OCI-LY1 (cell line): ENCODE measurements at regions not wholly inside any gene's neighbourhood (a gene's known extent, or its start where the extent isn't known, plus 50 kb on each side); places are given as distances from the start of the nearest gene placed in this dataset.

Experiments
- H2AFZ ChIP-seq: fragments of 200-600 bp; sonication (generic), shearing (Covaris generic); 2 replicates; pipeline ENCODE4 v1.6.0; 2014; ENCODE audit warnings: antibody characterized with exemption, mild to moderate bottlenecking, low read length
- H3F3A ChIP-seq: fragments of 200-600 bp; sonication (generic), shearing (Covaris generic); 2 replicates; pipeline ENCODE4 v1.6.0; 2014; ENCODE audit warnings: mild to moderate bottlenecking, antibody characterized with exemption, low read length, moderate library complexity; ENCODE audit not compliant: insufficient read depth
- H3K27ac ChIP-seq: fragments of 200-600 bp; sonication (generic); 2 replicates; pipeline ENCODE4 v1.5.1; 2014; ENCODE audit warnings: low read length, mixed run types, mild to moderate bottlenecking, low read depth; ENCODE audit not compliant: poor library complexity, severe bottlenecking
- H3K27me3 ChIP-seq: fragments of 200-600 bp; sonication (generic); 2 replicates; pipeline ENCODE4 v1.6.0; 2014; ENCODE audit warnings: antibody characterized with exemption, mild to moderate bottlenecking, low read length, moderate library complexity; ENCODE audit not compliant: insufficient read depth
- H3K36me3 ChIP-seq: fragments of 200-600 bp; sonication (generic); 2 replicates; pipeline ENCODE4 v1.6.1; 2014; ENCODE audit warnings: mild to moderate bottlenecking, antibody characterized with exemption, low read length, moderate library complexity, mixed read lengths; ENCODE audit not compliant: insufficient read depth
- H3K4me1 ChIP-seq: fragments of 200-600 bp; sonication (generic); 2 replicates; pipeline ENCODE4 v1.5.1; 2014; ENCODE audit warnings: mild to moderate bottlenecking, low read length, moderate library complexity; ENCODE audit not compliant: insufficient read depth, severe bottlenecking
- H3K4me2 ChIP-seq: fragments of 200-600 bp; sonication (generic), shearing (Covaris generic); 2 replicates; pipeline ENCODE4 v1.6.1; 2014; ENCODE audit warnings: low read length
- H3K4me3 ChIP-seq: fragments of 200-600 bp; sonication (generic); 2 replicates; pipeline ENCODE4 v1.5.1; 2014; ENCODE audit warnings: low read length, low read depth, mild to moderate bottlenecking, mixed read lengths; ENCODE audit not compliant: poor library complexity, severe bottlenecking
- H3K79me2 ChIP-seq: fragments of 200-600 bp; shearing (Covaris generic); 2 replicates; pipeline ENCODE4 v1.6.1; 2016; ENCODE audit warnings: mixed run types, low read length, mixed read lengths; ENCODE audit not compliant: insufficient read depth
- H3K9ac ChIP-seq: fragments of 200-600 bp; sonication (generic), shearing (Covaris generic); 2 replicates; pipeline ENCODE4 v1.6.1; 2014; ENCODE audit warnings: mild to moderate bottlenecking, low read length, mixed read lengths
- H3K9me2 ChIP-seq: fragments of 200-600 bp; sonication (generic), shearing (Covaris generic); 2 replicates; pipeline ENCODE4 v1.6.1; 2014; ENCODE audit warnings: low read depth, mild to moderate bottlenecking, low read length, mixed read lengths
- H3K9me3 ChIP-seq: fragments of 200-600 bp; shearing (Covaris generic); 2 replicates; pipeline ENCODE4 v1.6.1; 2014; ENCODE audit warnings: low read length, mixed read lengths
- H4K20me1 ChIP-seq: fragments of 200-600 bp; sonication (generic), shearing (Covaris generic); 2 replicates; pipeline ENCODE4 v1.6.0; 2016; ENCODE audit warnings: mild to moderate bottlenecking, low read length; ENCODE audit not compliant: insufficient read depth
- EZH2 ChIP-seq: fragments of 200-600 bp; sonication (generic), shearing (Covaris generic); IDR thresholded peaks from 2 replicates; pipeline ENCODE4 v1.8.0; 2017; ENCODE audit warnings: borderline replicate concordance, mixed run types, mild to moderate bottlenecking, antibody characterized with exemption, low read length, moderate library complexity, mixed read lengths
- TF ChIP-seq, protein P1 (sequence below): fragments of 200-600 bp; sonication (generic), shearing (Covaris generic); IDR thresholded peaks from 2 replicates; pipeline ENCODE4 v1.5.1; 2017; ENCODE audit warnings: mild to moderate bottlenecking, antibody characterized with exemption, low read length, moderate library complexity, mixed read lengths

DNA sequence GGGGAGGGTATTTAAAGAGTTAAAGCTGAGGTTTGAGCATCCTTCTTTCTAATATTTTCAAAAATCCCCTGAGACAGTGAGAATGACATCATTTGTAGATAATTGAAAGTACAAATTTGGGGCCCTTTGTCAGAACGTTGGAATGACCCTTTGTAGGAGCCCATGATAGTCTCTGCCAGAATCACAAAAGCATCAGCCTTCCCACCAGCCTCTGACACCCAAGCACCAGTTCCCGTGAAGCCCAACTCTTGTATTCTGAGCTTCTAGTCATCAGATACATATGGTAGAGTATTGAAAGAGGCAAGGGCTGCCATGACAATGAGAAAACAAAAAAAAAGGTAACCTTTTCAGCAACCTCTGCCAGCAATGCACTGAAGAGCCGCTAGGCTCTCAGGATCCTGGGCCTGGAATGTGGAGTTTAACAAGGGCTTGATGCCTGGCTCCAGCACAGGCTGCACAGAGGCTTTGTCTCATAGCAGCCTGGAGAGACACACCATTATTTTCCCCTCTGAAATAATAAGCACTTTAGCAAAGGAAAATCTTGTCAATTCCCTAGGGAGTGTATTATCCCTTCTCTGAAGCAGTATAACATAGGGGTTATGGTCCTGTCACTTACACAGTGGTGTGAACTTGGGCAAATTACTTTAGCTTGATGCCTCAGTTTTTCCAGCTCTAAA lies 114.4 kb downstream of the ZNF608 start:
- no peaks in the 10 kb centered on the region for H3K9me2 ChIP-seq
- no peaks in the 10 kb centered on the region for H3K79me2 ChIP-seq
- TF ChIP-seq, protein P1, sequence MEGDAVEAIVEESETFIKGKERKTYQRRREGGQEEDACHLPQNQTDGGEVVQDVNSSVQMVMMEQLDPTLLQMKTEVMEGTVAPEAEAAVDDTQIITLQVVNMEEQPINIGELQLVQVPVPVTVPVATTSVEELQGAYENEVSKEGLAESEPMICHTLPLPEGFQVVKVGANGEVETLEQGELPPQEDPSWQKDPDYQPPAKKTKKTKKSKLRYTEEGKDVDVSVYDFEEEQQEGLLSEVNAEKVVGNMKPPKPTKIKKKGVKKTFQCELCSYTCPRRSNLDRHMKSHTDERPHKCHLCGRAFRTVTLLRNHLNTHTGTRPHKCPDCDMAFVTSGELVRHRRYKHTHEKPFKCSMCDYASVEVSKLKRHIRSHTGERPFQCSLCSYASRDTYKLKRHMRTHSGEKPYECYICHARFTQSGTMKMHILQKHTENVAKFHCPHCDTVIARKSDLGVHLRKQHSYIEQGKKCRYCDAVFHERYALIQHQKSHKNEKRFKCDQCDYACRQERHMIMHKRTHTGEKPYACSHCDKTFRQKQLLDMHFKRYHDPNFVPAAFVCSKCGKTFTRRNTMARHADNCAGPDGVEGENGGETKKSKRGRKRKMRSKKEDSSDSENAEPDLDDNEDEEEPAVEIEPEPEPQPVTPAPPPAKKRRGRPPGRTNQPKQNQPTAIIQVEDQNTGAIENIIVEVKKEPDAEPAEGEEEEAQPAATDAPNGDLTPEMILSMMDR = no peak
- TF ChIP-seq EZH2 = no peak
- no peak overlapping the region for H2AFZ ChIP-seq
- peaks cover 26% of the 10 kb centered on the region for H3K4me1 ChIP-seq
- H3K27ac ChIP-seq = no peak overlapping the region
- H3F3A ChIP-seq = no peaks in the 10 kb centered on the region
- no peak overlapping the region for H3K4me2 ChIP-seq
- no peaks in the 10 kb centered on the region for H4K20me1 ChIP-seq
- H3K4me3 ChIP-seq = no peak overlapping the region
- H3K9me3 ChIP-seq = no peaks in the 10 kb centered on the region
- no peaks in the 10 kb centered on the region for H3K27me3 ChIP-seq
- no peak overlapping the region for H3K9ac ChIP-seq
- peaks cover 42% of the 10 kb centered on the region for H3K36me3 ChIP-seq

DNA sequence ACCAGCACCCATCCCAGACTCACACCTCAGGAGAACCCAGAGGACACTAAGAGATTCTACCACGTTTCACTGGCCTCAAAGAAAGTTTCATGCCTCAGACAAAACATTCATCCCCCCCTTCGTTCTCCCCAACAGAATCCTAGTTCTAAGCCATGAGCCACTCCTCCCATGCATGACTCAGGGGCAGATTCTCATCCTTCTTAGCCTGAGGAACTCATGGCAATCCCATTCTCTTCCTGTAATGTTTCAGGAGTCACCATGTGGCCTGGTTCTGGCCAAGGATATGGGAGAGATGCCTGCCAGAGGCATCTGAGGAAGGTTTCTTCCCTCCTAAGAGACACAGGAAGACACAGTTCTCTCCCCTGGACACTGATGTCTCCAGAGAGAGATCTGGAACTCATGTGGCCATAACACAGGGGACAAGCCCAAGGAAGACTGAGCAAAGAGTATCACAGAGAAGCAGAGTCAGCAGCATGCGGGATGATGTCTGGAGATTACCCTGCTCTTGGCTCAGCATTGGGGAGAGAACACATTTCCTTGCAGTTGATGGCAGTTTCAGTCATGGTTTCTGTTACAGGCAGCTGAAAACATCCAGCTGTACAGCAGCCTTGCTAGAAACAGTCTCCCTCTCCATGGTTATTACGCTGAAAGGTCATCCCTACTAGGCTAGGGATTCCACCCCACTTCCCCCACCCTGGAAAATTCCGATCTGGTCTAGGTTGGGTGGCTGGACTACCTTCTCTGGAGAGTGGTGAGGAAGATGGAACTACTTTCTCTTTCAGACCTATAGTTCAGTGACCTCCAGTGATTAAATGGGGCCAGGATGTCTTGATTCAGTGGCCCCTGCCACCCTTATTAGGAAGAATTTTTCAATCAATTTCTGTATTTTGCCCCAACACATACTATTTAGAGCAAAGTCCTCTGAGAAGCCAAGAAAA lies 115.4 kb downstream of the ZNF608 start:
- no peaks in the 10 kb centered on the region for H3K9me2 ChIP-seq
- H3K4me3 ChIP-seq = no peak overlapping the region
- H3K4me2 ChIP-seq = no peak overlapping the region
- no peak for TF ChIP-seq EZH2
- TF ChIP-seq, protein P1 = no peak
- no peaks in the 10 kb centered on the region for H3K27me3 ChIP-seq
- no peak overlapping the region for H3K9ac ChIP-seq
- no peaks in the 10 kb centered on the region for H3K79me2 ChIP-seq
- peak overlapping the region; percentile 3 for H3K27ac ChIP-seq
- peaks cover 26% of the 10 kb centered on the region for H3K4me1 ChIP-seq
- peaks cover 34% of the 10 kb centered on the region for H3K36me3 ChIP-seq
- H3F3A ChIP-seq = no peaks in the 10 kb centered on the region
- no peak overlapping the region for H2AFZ ChIP-seq
- H3K9me3 ChIP-seq = no peaks in the 10 kb centered on the region
- H4K20me1 ChIP-seq = no peaks in the 10 kb centered on the region

DNA sequence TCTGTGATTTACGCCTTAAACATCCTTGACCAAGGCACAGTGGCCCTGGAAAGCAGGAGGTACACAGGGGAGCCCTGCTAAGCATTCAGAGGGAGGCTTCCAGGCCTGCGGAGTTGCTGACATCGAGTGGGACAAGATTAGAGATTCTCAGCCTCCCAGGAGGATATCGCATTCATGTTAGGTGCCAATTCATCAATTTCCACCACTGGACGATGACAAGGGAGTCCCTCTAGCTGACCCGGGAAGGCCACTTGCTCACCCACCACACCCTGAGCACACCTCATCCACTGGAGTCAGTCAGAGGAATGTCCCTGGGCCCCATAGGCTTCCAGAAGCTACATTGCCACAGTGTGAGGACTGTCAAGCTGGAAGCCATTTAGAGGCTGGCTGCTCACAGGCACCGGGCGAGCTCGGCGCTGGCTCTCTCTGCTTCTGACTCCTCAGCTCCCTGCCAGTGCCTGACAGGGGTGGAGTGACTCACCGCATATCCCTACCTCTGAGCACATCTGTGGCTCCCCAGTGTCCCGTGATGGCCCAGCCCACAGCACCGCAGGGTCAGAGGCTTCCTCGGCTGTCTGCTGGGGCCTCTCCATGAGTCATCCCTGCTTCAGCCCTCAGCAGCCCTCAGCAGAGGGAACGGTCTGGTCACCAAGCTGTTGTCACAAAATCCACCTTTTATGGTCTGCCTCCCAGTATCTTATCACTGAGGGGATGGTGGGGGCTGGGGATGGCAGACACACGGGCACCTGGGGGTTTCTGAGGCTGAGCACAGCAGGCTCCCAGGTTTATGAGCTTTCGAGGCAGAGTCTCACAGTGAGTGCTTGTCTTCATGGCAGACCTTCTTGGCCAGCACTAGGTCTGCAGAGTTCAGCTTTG lies 117.5 kb downstream of the ZNF608 start:
- H3K27ac ChIP-seq = no peak overlapping the region
- H4K20me1 ChIP-seq = no peaks in the 10 kb centered on the region
- TF ChIP-seq EZH2 = no peak
- TF ChIP-seq, protein P1 = no peak
- no peak overlapping the region for H3K4me2 ChIP-seq
- no peaks in the 10 kb centered on the region for H3F3A ChIP-seq
- H3K4me3 ChIP-seq = no peak overlapping the region
- H2AFZ ChIP-seq = no peak overlapping the region
- H3K27me3 ChIP-seq = no peaks in the 10 kb centered on the region
- H3K9me3 ChIP-seq = no peaks in the 10 kb centered on the region
- no peaks in the 10 kb centered on the region for H3K9me2 ChIP-seq
- peaks cover 13% of the 10 kb centered on the region for H3K36me3 ChIP-seq
- H3K9ac ChIP-seq = no peak overlapping the region
- no peaks in the 10 kb centered on the region for H3K79me2 ChIP-seq
- peaks cover 26% of the 10 kb centered on the region for H3K4me1 ChIP-seq
